Psoas muscle (tissue), 7 donors: ENCODE measurements at regions not wholly inside any gene's neighbourhood (a gene's known extent, or its start where the extent isn't known, plus 50 kb on each side); places are given as distances from the start of the nearest gene placed in this dataset.

ENCODE experiments used
- ATAC-seq, 4 donors: fragments of 200-7000 bp; cut with Tn5 transposase; one replicate each; pipeline ENCODE4 v1.9.1; 2020; ENCODE audit warnings: moderate library complexity in 3 of 4, mild to moderate bottlenecking in 2 of 4
- DNase-seq, 2 donors: peaks; one replicate each; pipeline ENCODE4 v3.0.0-alpha.2; 2020
- H3K27ac ChIP-seq: fragments of 200-600 bp; one replicate; pipeline ENCODE4 v1.8.0; 2022
- H3K27me3 ChIP-seq, 3 donors: fragments of 200-600 bp in 1 of 3; one replicate each; pipeline versions ENCODE4 v1.6.1 to v1.8.0; 2013 to 2022; ENCODE audit warnings: low read length in 2 of 3, mild to moderate bottlenecking in 2 of 3, moderate library complexity in 1 of 3; ENCODE audit not compliant: insufficient read depth in 3 of 3
- H3K36me3 ChIP-seq, 2 donors: fragments of 200-600 bp in 1 of 2; one replicate each; pipeline versions ENCODE4 v1.6.1 to v1.8.0; 2013 to 2022; ENCODE audit warnings: low read depth in 1 of 2, mild to moderate bottlenecking in 1 of 2, moderate library complexity in 1 of 2; ENCODE audit not compliant: insufficient read depth in 1 of 2
- H3K4me1 ChIP-seq: fragments of 200-600 bp; one replicate; pipeline ENCODE4 v1.8.0; 2022
- H3K4me3 ChIP-seq: fragments of 200-600 bp; one replicate; pipeline ENCODE4 v1.8.0; 2022; ENCODE audit warnings: mild to moderate bottlenecking
- H3K9me3 ChIP-seq: fragments of 200-600 bp; one replicate; pipeline ENCODE4 v1.8.0; 2022
- CTCF ChIP-seq: fragments of 200-600 bp; IDR thresholded peaks from one replicate; pipeline ENCODE4 v1.8.0; 2022; ENCODE audit warnings: antibody characterized with exemption
- WGBS, 3 donors: extraction: QIAGEN DNeasy Blood & Tissue Kit; methylation state at CpG; one replicate each; pipeline versions ENCODE4 v1.1.6 to v1.1.7; 2013; 5-methylcytosine and 5-hydroxymethylcytosine counted together
- intact Hi-C, 2 donors: fragments of 100-400 bp; cut with DNase I; formaldehyde crosslinking; loops; one replicate each; pipeline versions ENCODE4 v1.11.0 to v1.14.2; 2022
- donor health status: healthy with polysubstance abuse.
- donor health status: DM: no; HTN: no; CAD: no; lungs with moderate emphysema.
- donor health status: Bipolar disorder and iron deficiency.
- donor health status: healthy.
- donor health status: DM: yes; HTN: yes; CAD: no.
- donor health status: DM: no; HTN: no; CAD: no.
- donor health status: DM: yes; HTN: yes; CAD: no.

DNA sequence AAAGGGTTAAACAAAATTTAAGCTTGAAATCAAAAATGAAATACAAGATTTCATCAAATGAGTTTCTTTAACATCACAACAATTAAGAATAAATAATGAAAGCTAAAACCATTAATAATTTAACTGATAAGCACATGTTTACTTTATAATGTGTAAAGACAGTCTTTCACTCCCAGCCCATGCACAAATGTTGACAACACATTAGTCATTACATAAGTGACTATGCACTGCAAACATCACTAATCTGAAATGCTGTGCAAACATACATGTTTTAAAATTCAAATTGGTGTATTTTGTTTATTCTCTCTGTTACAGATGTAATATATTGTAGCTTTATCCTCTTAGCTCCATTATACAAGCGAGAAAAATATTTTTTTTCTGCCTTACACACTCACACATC lies 220.6 kb upstream of the CPXCR1 start:
- intact Hi-C loops: no loop called here
- ATAC-seq (no peak), DNase-seq (no peak)
- Histone ChIP-seq H3K27me3 (no peaks in the 10 kb centered on the region), H3K9me3 (no peaks in the 10 kb centered on the region), H3K4me3 (no peak overlapping the region), H3K36me3 (no peaks in the 10 kb centered on the region), H3K27ac (no peak overlapping the region), H3K4me1 (no peaks in the 10 kb centered on the region)
- TF ChIP-seq CTCF: no peak
- WGBS, 3 donors: 67 to 89% (median 87%) methylated on average over 1 of the region's 1 CpG

- 74 to 80% (median 79%) methylated on average over 3 of the region's 3 CpGs for WGBS, 3 donors
- Histone ChIP-seq H3K4me3 (no peak overlapping the region), H3K36me3 (no peaks in the 10 kb centered on the region), H3K27me3 (no peaks in the 10 kb centered on the region), H3K4me1 (no peaks in the 10 kb centered on the region), H3K9me3 (no peaks in the 10 kb centered on the region), H3K27ac (no peak overlapping the region)
- no peak for TF ChIP-seq CTCF
- intact Hi-C loops: no loop called here
- DNase-seq (no peak), ATAC-seq (no peak)
These were observed 188.6 kb upstream of the CPXCR1 start for GRCh38 chrX:88558421-88558820.

DNA sequence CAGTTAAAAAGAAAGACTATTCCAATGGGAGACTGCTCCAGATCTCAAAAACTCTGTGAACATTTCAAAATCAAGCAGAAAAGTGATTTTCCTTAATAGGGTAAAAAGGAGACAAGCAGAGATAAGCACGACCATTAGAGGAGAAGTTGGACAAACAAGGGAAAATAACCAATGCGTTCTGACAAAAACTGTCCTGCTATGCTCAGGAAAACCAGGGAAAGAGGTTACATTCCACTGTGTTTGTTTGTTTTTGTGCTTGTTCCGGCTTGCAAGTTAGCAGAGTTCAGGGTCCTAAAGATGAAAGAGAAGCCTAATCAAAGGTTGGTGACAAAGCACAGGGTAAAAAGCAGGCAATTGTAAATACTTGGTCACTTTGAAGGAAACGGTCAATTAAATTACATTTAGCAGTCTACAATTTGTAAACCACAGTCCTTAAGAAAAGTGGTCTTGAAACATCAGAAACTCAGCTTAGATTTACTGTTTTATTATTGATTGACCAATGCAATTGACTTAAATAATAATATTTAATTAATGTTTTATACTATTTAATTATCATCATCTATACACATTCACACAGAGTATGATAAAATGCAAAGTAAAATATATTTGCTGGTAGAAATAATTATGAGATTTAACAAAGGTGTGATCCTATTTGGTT lies 186.2 kb upstream of the CPXCR1 start:
- ATAC-seq (no peak), DNase-seq (no peak)
- no peak for TF ChIP-seq CTCF
- Histone ChIP-seq H3K27me3 (no peaks in the 10 kb centered on the region), H3K4me1 (no peaks in the 10 kb centered on the region), H3K27ac (no peak overlapping the region), H3K36me3 (no peaks in the 10 kb centered on the region), H3K4me3 (no peak overlapping the region), H3K9me3 (no peaks in the 10 kb centered on the region)
- intact Hi-C loops: no loop called here
- WGBS, 3 donors: 6 to 17% (median 10%) methylated on average over 4 of the region's 4 CpGs

GRCh38 chrX:88584283-88584682 lies 162.7 kb upstream of the CPXCR1 start:
- 75 to 81% (median 79%) methylated on average over 3 of the region's 3 CpGs for WGBS, 3 donors
- Histone ChIP-seq H3K4me1 (no peaks in the 10 kb centered on the region), H3K4me3 (no peak overlapping the region), H3K36me3 (no peaks in the 10 kb centered on the region), H3K27me3 (no peaks in the 10 kb centered on the region), H3K9me3 (no peaks in the 10 kb centered on the region), H3K27ac (no peak overlapping the region)
- TF ChIP-seq CTCF: no peak
- ATAC-seq (no peak), DNase-seq (no peak)
- intact Hi-C loops: no loop called here

- Histone ChIP-seq H3K36me3 (no peaks in the 10 kb centered on the region), H3K4me3 (no peak overlapping the region), H3K27ac (no peak overlapping the region), H3K27me3 (no peaks in the 10 kb centered on the region), H3K4me1 (no peaks in the 10 kb centered on the region), H3K9me3 (no peaks in the 10 kb centered on the region)
- intact Hi-C loops: no loop called here
- no peak for ATAC-seq
- no peak for TF ChIP-seq CTCF
- DNase-seq: no peak
These were observed 160.7 kb upstream of the CPXCR1 start for GRCh38 chrX:88586317-88586716.
